Choroid plexus epithelial cell (primary cell): ENCODE measurements at regions not wholly inside any gene's neighbourhood (a gene's known extent, or its start where the extent isn't known, plus 50 kb on each side); places are given as distances from the start of the nearest gene placed in this dataset.

Experiments
- DNase-seq: peaks from one replicate; pipeline ENCODE4 v3.0.0-alpha.2; 2010; ENCODE audit warnings: low read depth
- H3K4me3 ChIP-seq: 2 replicates; pipeline ENCODE4 v1.5.1; 2011; ENCODE audit warnings: low read depth, mild to moderate bottlenecking, control low read depth, low read length, moderate library complexity
- CTCF ChIP-seq: conservative IDR thresholded peaks from 2 replicates; pipeline ENCODE4 v1.5.1; 2011; ENCODE audit warnings: low read depth, mild to moderate bottlenecking, control low read depth, inconsistent platforms, low read length, moderate library complexity

GRCh38 chr10:47101196-47101595, 190.0 kb downstream of the PTPN20 start:
- no peak for DNase-seq
- TF ChIP-seq CTCF = no peak
- no peak overlapping the region for H3K4me3 ChIP-seq

- TF ChIP-seq CTCF = no peak
- H3K4me3 ChIP-seq = no peak overlapping the region
- no peak for DNase-seq
Measured at GRCh38 chr10:47101807-47102206, 190.6 kb downstream of the PTPN20 start.

DNA sequence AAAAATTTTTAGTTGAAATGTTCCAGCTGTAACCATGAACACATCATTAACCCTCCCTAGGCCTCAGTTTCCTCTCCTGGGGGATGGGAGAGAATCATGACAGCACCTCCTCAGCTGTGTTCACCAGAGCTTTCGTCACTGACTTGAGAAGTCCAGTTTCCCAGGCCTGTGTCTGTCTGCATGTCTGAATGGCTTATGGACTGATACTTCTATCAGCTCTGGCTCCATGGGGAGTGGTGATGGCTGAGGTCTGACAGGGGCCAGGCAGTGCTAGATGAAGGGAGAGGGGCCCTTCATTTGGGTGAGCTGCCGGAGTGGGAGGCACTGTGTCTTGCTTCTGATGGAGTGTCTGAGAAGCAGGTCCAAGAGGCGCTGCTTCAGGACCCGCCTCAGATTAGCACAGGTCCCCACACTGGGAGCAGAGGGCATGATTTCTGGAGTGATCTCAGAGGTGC, 192.9 kb downstream of the PTPN20 start:
- no peak for TF ChIP-seq CTCF
- DNase-seq = no peak
- no peak overlapping the region for H3K4me3 ChIP-seq

- H3K4me3 ChIP-seq = no peak overlapping the region
- DNase-seq = no peak
- no peak for TF ChIP-seq CTCF
Measured at GRCh38 chr10:47104786-47105385, 193.7 kb downstream of the PTPN20 start.

DNA sequence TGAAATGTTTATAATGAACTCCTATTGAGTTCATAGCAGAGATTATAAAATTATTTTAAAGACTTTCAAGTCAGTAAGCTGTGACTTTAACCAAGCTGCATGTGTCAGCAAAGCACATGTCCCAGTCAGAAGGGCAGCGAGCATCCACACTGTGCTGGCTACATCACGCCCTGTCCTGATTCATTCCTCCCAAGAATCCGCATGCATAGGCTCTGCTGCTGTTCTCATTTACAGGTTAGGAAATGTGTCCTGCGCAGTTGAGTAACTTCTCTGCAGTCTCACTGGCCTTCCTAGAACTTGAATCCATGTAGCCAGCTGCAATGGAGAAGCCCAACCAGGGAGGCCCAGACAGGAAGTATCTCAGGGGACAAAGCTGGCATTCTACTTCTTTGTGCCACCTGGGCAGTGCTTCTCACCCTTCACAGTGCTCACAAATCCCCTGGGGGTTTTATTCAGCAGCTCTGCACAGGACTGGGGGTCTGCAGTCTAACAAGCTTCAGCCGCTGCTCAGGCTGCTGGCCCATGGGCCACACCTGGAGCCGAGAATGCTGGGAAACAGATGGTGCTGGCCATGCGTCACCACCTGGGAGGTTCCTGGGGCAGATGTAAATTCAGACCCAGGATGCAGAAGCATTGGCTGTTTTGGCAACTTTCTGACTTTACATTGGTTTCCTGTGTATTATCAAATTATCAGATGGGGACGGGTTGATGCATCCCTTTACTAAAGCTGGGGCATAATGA, 192.8 kb upstream of the GDF10 start:
- no peak for TF ChIP-seq CTCF

DNA sequence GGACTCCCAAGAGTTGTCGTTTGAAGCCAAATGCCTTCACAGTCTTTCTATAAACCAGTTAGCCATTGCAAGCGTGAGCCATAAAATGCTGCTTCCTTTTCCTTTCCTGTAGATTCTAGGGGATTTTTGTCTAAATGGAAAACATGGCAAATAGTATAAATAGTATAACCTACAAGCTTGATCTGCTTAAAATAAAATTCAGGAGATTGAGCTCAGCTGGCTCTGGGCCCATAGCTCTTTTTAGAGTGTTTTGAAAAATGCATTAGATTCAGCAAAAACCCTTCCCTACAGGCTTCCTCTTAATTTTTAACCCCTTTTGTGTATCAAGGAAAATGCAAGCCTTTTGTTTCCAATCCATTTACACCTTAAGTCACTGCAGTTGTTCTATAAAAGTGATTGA, 190.1 kb upstream of the GDF10 start:
- no peak for DNase-seq
- H3K4me3 ChIP-seq = no peak overlapping the region
- TF ChIP-seq CTCF = no peak

More for the DNA sequence above, 192.8 kb upstream of the GDF10 start:
- no peak overlapping the region for H3K4me3 ChIP-seq
- no peak for DNase-seq

DNA sequence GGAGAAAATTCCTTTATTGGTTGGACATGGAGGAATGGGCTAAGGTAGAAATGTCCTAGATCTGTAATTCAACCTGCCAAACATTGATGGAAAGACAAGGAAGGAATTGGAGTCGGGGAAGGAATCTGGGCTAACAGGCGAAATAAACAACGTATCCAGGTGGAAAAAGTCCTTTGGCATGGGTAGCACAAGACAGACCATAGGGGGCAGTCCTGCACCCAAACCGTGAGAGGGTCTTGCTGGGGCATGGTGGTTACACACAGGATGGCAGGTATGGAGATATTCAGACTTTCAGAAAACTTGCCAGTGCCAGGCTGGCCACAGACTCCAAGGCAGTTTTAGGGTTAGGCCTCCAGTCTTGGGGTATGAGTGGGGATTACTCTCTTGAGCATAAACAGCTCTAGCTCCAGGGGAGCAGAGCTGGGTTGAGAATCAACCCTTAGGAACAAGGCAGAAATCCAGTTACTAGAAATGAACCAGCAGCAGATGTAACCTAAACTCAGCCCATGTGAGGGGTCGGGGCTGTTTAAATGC, 188.6 kb upstream of the GDF10 start:
- DNase-seq = no peak
- no peak overlapping the region for H3K4me3 ChIP-seq
- no peak for TF ChIP-seq CTCF
